MCF 10A (cell line): ENCODE measurements at regions not wholly inside any gene's neighbourhood (a gene's known extent, or its start where the extent isn't known, plus 50 kb on each side); places are given as distances from the start of the nearest gene placed in this dataset.
"Not testable (repeated sequence)": the region's sequence is repeated elsewhere in the genome, so short reads cannot be mapped to it uniquely, and the experiment has no call there.

ENCODE experiments used
- BruUV-seq: library from RNA; stranded (reverse); fragments of 400-500 nt; replicated peaks from 2 replicates; lab custom pipeline; 2021; lab: Mats Ljungman, UMichigan
- CTCF ChIA-PET: fragments of 300-600 bp; sonication (Branson Sonifier 250); formaldehyde crosslinking; extraction: SDS; loops from one replicate; lab custom pipeline; 2021; ENCODE audit warnings: antibody characterized with exemption, inconsistent platforms; lab: Yijun Ruan, JAX
- POLR2A ChIA-PET: fragments of 300-600, 350-650 bp; sonication (Branson Sonifier 250); formaldehyde crosslinking; extraction: SDS; loops from one replicate; lab custom pipeline; 2020; ENCODE audit warnings: antibody characterized with exemption, inconsistent platforms; lab: Yijun Ruan, JAX
- DNase-seq: peaks from one replicate; pipeline ENCODE4 v3.0.0-alpha.2; 2018; ENCODE audit not compliant: unreplicated experiment
- H3K27ac Mint-ChIP-seq: one replicate; pipeline ENCODE4 v1.8.0; 2022; ENCODE audit warnings: mild to moderate bottlenecking, low read depth, mixed read lengths; ENCODE audit not compliant: unreplicated experiment
- H3K27me3 Mint-ChIP-seq: one replicate; pipeline ENCODE4 v1.8.0; 2022; ENCODE audit warnings: mixed read lengths; ENCODE audit not compliant: insufficient read depth, unreplicated experiment
- H3K36me3 Mint-ChIP-seq: one replicate; pipeline ENCODE4 v1.8.0; 2022; ENCODE audit warnings: mild to moderate bottlenecking, moderate library complexity, mixed read lengths; ENCODE audit not compliant: insufficient read depth, unreplicated experiment
- H3K4me1 Mint-ChIP-seq: one replicate; pipeline ENCODE4 v1.8.0; 2022; ENCODE audit warnings: mixed read lengths; ENCODE audit not compliant: insufficient read depth, unreplicated experiment
- H3K4me3 Mint-ChIP-seq: one replicate; pipeline ENCODE4 v1.8.0; 2022; ENCODE audit warnings: mild to moderate bottlenecking, moderate library complexity, mixed read lengths; ENCODE audit not compliant: unreplicated experiment
- H3K9me3 Mint-ChIP-seq: one replicate; pipeline ENCODE4 v1.8.0; 2022; ENCODE audit warnings: mixed read lengths; ENCODE audit not compliant: unreplicated experiment
- intact Hi-C: fragments of 100-400 bp; cut with micrococcal nuclease; formaldehyde crosslinking; loops from 2 replicates; pipeline ENCODE4 v1.14.1; 2022

- H3K4me3 Mint-ChIP-seq, DNase-seq, H3K27ac Mint-ChIP-seq, H3K36me3 Mint-ChIP-seq, H3K27me3 Mint-ChIP-seq, POLR2A ChIA-PET, H3K4me1 Mint-ChIP-seq, H3K9me3 Mint-ChIP-seq, CTCF ChIA-PET, intact Hi-C loops, BruUV-seq: not testable (repeated sequence)
Observed at GRCh38 chr7:63580045-63580444, 418.6 kb upstream of the ZNF722 start.

GRCh38 chr7:63580536-63581300 is 417.9 kb upstream of the ZNF722 start:
- H3K27me3 Mint-ChIP-seq, H3K9me3 Mint-ChIP-seq, POLR2A ChIA-PET, H3K4me1 Mint-ChIP-seq, BruUV-seq, intact Hi-C loops, H3K4me3 Mint-ChIP-seq, DNase-seq, H3K27ac Mint-ChIP-seq, H3K36me3 Mint-ChIP-seq: not testable (repeated sequence)
- CTCF ChIA-PET, result interaction anchor here (0.6 kb wide), 1 partner anchor 730 kb away, joined by 3 read pairs; no protein-coding TSS in a partner anchor

GRCh38 chr7:63582771-63583170 is 415.9 kb upstream of the ZNF722 start:
- not testable (repeated sequence) for H3K4me1 Mint-ChIP-seq, BruUV-seq, H3K36me3 Mint-ChIP-seq

GRCh38 chr7:63587151-63587853 is 411.3 kb upstream of the ZNF722 start:
- DNase-seq, H3K4me1 Mint-ChIP-seq, POLR2A ChIA-PET, H3K9me3 Mint-ChIP-seq, H3K36me3 Mint-ChIP-seq, H3K27ac Mint-ChIP-seq, CTCF ChIA-PET, H3K4me3 Mint-ChIP-seq, intact Hi-C loops, BruUV-seq, H3K27me3 Mint-ChIP-seq: not testable (repeated sequence)

More at GRCh38 chr7:63582771-63583170, 415.9 kb upstream of the ZNF722 start:
- H3K9me3 Mint-ChIP-seq, H3K4me3 Mint-ChIP-seq, POLR2A ChIA-PET, H3K27me3 Mint-ChIP-seq, DNase-seq, H3K27ac Mint-ChIP-seq, CTCF ChIA-PET, intact Hi-C loops: not testable (repeated sequence)

- H3K36me3 Mint-ChIP-seq, POLR2A ChIA-PET, BruUV-seq, CTCF ChIA-PET, H3K4me1 Mint-ChIP-seq, H3K9me3 Mint-ChIP-seq, H3K4me3 Mint-ChIP-seq, H3K27me3 Mint-ChIP-seq, intact Hi-C loops, DNase-seq, H3K27ac Mint-ChIP-seq: not testable (repeated sequence)
Observed at GRCh38 chr7:63591249-63591648, 407.4 kb upstream of the ZNF722 start.

GRCh38 chr7:63603812-63604211 is 394.8 kb upstream of the ZNF722 start:
- H3K27ac Mint-ChIP-seq, CTCF ChIA-PET, H3K27me3 Mint-ChIP-seq, DNase-seq, H3K9me3 Mint-ChIP-seq, BruUV-seq, intact Hi-C loops, H3K4me1 Mint-ChIP-seq, POLR2A ChIA-PET, H3K4me3 Mint-ChIP-seq, H3K36me3 Mint-ChIP-seq: not testable (repeated sequence)

GRCh38 chr7:63604853-63605252 is 393.8 kb upstream of the ZNF722 start:
- POLR2A ChIA-PET, BruUV-seq, H3K27ac Mint-ChIP-seq, CTCF ChIA-PET, DNase-seq, H3K27me3 Mint-ChIP-seq, H3K4me1 Mint-ChIP-seq, H3K4me3 Mint-ChIP-seq, H3K36me3 Mint-ChIP-seq, intact Hi-C loops, H3K9me3 Mint-ChIP-seq: not testable (repeated sequence)

- BruUV-seq, H3K9me3 Mint-ChIP-seq, DNase-seq, H3K27me3 Mint-ChIP-seq, H3K27ac Mint-ChIP-seq, POLR2A ChIA-PET, intact Hi-C loops, H3K36me3 Mint-ChIP-seq, H3K4me1 Mint-ChIP-seq, H3K4me3 Mint-ChIP-seq, CTCF ChIA-PET: not testable (repeated sequence)
Observed at GRCh38 chr7:63617595-63617994, 381.1 kb upstream of the ZNF722 start.

GRCh38 chr7:63620169-63620735 is 378.4 kb upstream of the ZNF722 start:
- H3K4me3 Mint-ChIP-seq, DNase-seq, H3K4me1 Mint-ChIP-seq, BruUV-seq, intact Hi-C loops, H3K27me3 Mint-ChIP-seq, H3K27ac Mint-ChIP-seq, CTCF ChIA-PET, POLR2A ChIA-PET, H3K36me3 Mint-ChIP-seq, H3K9me3 Mint-ChIP-seq: not testable (repeated sequence)
